PC-9 (cell line): ENCODE measurements at regions not wholly inside any gene's neighbourhood (a gene's known extent, or its start where the extent isn't known, plus 50 kb on each side); places are given as distances from the start of the nearest gene placed in this dataset.

Source experiments
- CTCF ChIP-seq: fragments of 200-600 bp; sonication (generic); conservative IDR thresholded peaks from 2 replicates; pipeline ENCODE4 v1.6.1; 2017; ENCODE audit warnings: mixed run types, antibody characterized with exemption, mild to moderate bottlenecking, moderate library complexity
- EZH2 ChIP-seq: fragments of 200-600 bp; sonication (generic); IDR thresholded peaks from 2 replicates; pipeline ENCODE4 v1.8.0; 2017; ENCODE audit warnings: antibody characterized with exemption, low read depth

DNA sequence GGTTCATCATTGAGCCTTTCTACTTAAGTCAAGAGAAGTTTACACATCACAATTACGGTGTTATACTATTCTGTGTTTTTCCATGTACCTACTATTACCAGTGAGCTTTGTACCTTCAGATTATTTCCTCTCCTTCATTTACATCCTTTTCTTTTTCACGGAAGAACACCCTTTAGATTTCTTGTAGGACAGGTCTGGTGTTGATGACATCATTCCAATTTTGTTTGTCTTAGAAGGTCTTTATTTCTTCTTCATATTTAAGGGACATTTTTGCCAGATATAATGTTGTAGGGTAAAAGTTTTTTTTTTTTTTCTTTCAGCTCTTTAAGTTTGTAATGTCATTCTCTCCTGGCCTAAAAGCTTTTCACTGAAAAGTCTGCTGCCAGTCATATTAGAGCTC lies 637.1 kb upstream of the RIOK2 start:
- TF ChIP-seq CTCF (no peak), EZH2 (no peak)
